ENCODE measurements at regions not wholly inside any gene's neighbourhood (a gene's known extent, or its start where the extent isn't known, plus 50 kb on each side); places are given as distances from the start of the nearest gene placed in this dataset.
A peak's percentile ranks its signal among the peaks of the same experiment; 100 is the strongest.

DNA sequence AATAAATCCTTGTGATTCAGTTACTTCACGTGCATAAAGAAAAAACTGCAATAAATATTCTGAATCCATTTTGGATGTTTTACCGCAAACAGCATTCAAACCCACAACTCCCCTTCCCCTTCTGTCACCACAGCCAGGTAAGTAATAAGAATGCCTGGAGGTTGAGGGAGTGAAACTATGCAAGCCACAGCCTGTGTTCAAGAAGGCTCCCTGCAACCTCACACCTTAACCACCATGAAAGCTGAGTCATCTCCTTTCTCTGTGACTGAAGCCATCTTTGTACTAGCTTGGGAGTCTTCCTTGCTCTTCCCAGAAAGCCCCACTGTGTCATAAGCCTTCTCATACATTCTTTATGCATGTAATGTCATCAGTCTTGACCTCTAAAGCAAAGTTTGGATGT is 297.0 kb upstream of the PUDP start:
- no peak overlapping the region for H2AFZ ChIP-seq (ENCODE audit: control insufficient read depth, low read length)
- H3K27ac ChIP-seq (ENCODE audit: control insufficient read depth, insufficient read depth, low read length), result peak overlapping the region; percentile 41
- H3K9me3 ChIP-seq (ENCODE audit: control insufficient read depth, low read depth, low read length), result no peaks in the 10 kb centered on the region
- no peaks in the 10 kb centered on the region for H4K20me1 ChIP-seq (ENCODE audit: control insufficient read depth, extremely low read depth, insufficient read depth, low read length)
- H3K4me3 ChIP-seq (ENCODE audit: control insufficient read depth in 2 of 3, extremely low read depth in 1 of 3, insufficient read depth in 2 of 3, low read depth in 1 of 3, low read length in 3 of 3), result no peak overlapping the region
- H3K36me3 ChIP-seq (ENCODE audit: control insufficient read depth in 2 of 2, extremely low read depth in 1 of 2, insufficient read depth in 2 of 2, low read length in 2 of 2), result no peaks in the 10 kb centered on the region
- dilution Hi-C loops (cut with MboI; ENCODE audit: extremely low pct_ligation_motif_present, low sequenced_read_pairs), result no loop called here
- H3K79me2 ChIP-seq (ENCODE audit: control insufficient read depth, insufficient read depth, low read length), result no peaks in the 10 kb centered on the region
- H3K4me1 ChIP-seq (ENCODE audit: control insufficient read depth, extremely low read depth, insufficient read depth, low read length), result peaks cover 28% of the 10 kb centered on the region
- no peak overlapping the region for H3K9ac ChIP-seq (ENCODE audit: control insufficient read depth, extremely low read depth, insufficient read depth, low read length)
- H3K27me3 ChIP-seq (ENCODE audit: control insufficient read depth, extremely low read depth, insufficient read depth, low read length), result no peaks in the 10 kb centered on the region
- DNase-seq (ENCODE audit: low read depth, low spot score) (peak; percentile 86), FAIRE-seq (peak; percentile 84)
- peak overlapping the region; percentile 18 for H3K4me2 ChIP-seq (ENCODE audit: control insufficient read depth, extremely low read depth, insufficient read depth, low read depth, low read length)
- no peak for TF ChIP-seq EZH2 (IDR thresholded peaks at IDR 0.05; ENCODE audit: low read length)
- TF ChIP-seq CTCF (optimal IDR thresholded peaks at IDR 0.05 in 1 of 3, IDR thresholded peaks at IDR 0.05 in 1 of 3, conservative IDR thresholded peaks at IDR 0.05 in 1 of 3; ENCODE audit: extremely low read depth in 1 of 3, insufficient read depth in 2 of 3, low read length in 3 of 3), result no peak
- H3K9me1 ChIP-seq (ENCODE audit: control insufficient read depth, extremely low read depth, insufficient read depth, low read length), result no peaks in the 10 kb centered on the region

DNA sequence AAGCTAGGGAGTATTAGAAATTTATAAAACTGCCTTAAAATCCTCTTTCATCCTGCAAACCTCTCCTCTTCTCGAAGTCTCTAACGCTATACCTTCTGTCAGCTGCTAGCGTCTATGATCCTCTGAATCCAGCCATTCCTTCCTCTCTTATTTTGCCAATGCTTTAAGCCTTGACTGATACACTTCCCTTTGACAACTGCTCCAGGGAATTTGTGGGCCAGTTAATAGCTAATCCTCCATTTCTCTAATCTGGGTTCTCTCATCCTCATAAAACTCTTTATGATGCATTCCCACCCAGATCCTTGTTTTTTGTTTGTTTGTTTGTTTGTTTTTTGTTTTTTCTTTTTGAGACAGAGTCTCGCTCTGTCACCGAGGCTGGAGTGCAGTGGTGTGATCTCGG is 293.6 kb upstream of the PUDP start:
- H3K27me3 ChIP-seq (ENCODE audit: control insufficient read depth, extremely low read depth, insufficient read depth, low read length), result no peaks in the 10 kb centered on the region
- H3K36me3 ChIP-seq (ENCODE audit: control insufficient read depth in 2 of 2, extremely low read depth in 1 of 2, insufficient read depth in 2 of 2, low read length in 2 of 2), result no peaks in the 10 kb centered on the region
- no peaks in the 10 kb centered on the region for H3K79me2 ChIP-seq (ENCODE audit: control insufficient read depth, insufficient read depth, low read length)
- dilution Hi-C loops (cut with MboI; ENCODE audit: extremely low pct_ligation_motif_present, low sequenced_read_pairs), result no loop called here
- FAIRE-seq (no peak), DNase-seq (ENCODE audit: low read depth, low spot score) (no peak)
- no peak overlapping the region for H3K27ac ChIP-seq (ENCODE audit: control insufficient read depth, insufficient read depth, low read length)
- H3K9me3 ChIP-seq (ENCODE audit: control insufficient read depth, low read depth, low read length), result no peaks in the 10 kb centered on the region
- no peak overlapping the region for H2AFZ ChIP-seq (ENCODE audit: control insufficient read depth, low read length)
- H3K9ac ChIP-seq (ENCODE audit: control insufficient read depth, extremely low read depth, insufficient read depth, low read length), result no peak overlapping the region
- TF ChIP-seq EZH2 (IDR thresholded peaks at IDR 0.05; ENCODE audit: low read length) (no peak), CTCF (optimal IDR thresholded peaks at IDR 0.05 in 1 of 3, IDR thresholded peaks at IDR 0.05 in 1 of 3, conservative IDR thresholded peaks at IDR 0.05 in 1 of 3; ENCODE audit: extremely low read depth in 1 of 3, insufficient read depth in 2 of 3, low read length in 3 of 3) (no peak)
- no peak overlapping the region for H3K4me2 ChIP-seq (ENCODE audit: control insufficient read depth, extremely low read depth, insufficient read depth, low read depth, low read length)
- no peaks in the 10 kb centered on the region for H4K20me1 ChIP-seq (ENCODE audit: control insufficient read depth, extremely low read depth, insufficient read depth, low read length)
- no peak overlapping the region for H3K4me3 ChIP-seq (ENCODE audit: control insufficient read depth in 2 of 3, extremely low read depth in 1 of 3, insufficient read depth in 2 of 3, low read depth in 1 of 3, low read length in 3 of 3)
- H3K4me1 ChIP-seq (ENCODE audit: control insufficient read depth, extremely low read depth, insufficient read depth, low read length), result peaks cover 22% of the 10 kb centered on the region
- H3K9me1 ChIP-seq (ENCODE audit: control insufficient read depth, extremely low read depth, insufficient read depth, low read length), result no peaks in the 10 kb centered on the region

All from keratinocyte (primary cell).